GM23248 (cell line): ENCODE measurements at regions not wholly inside any gene's neighbourhood (a gene's known extent, or its start where the extent isn't known, plus 50 kb on each side); places are given as distances from the start of the nearest gene placed in this dataset.
"Not testable (repeated sequence)": the region's sequence is repeated elsewhere in the genome, so short reads cannot be mapped to it uniquely, and the experiment has no call there.

Experiments used
- EZH2 ChIP-seq: fragments of 200-600 bp; sonication (generic); IDR thresholded peaks from 2 replicates; pipeline ENCODE4 v1.6.1; 2018; ENCODE audit warnings: antibody characterized with exemption, mild to moderate bottlenecking; ENCODE audit not compliant: insufficient read depth, poor library complexity, severe bottlenecking
- EZH2phosphoT487 ChIP-seq: fragments of 200-600 bp; sonication (generic); IDR thresholded peaks from 2 replicates; pipeline ENCODE4 v1.6.1; 2018; ENCODE audit warnings: antibody characterized with exemption, moderate library complexity, mild to moderate bottlenecking, low read depth; ENCODE audit not compliant: insufficient read depth

DNA sequence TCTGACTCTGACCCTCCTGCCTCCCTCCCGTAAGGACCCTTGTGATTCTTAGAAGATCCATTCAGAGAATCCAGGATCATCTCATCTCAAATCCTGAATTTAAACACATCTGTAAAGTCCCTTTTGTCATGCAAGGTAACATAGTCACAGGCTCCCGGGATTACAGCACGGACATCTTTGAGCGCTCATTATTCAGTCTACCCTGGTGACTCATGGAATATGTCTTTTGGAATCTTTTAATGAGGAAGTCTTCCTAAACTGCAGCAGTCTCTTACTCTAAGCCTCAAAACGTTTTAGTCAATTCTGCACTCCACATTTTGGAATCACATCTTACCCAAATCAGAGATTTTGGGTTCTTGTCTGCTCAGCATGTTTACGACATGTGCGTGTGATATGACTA is 198.5 kb upstream of the IRF2BP2 start:
- not testable (repeated sequence) for TF ChIP-seq EZH2, EZH2phosphoT487
